UCSD-AML1 (cell line): ENCODE measurements at regions not wholly inside any gene's neighbourhood (a gene's known extent, or its start where the extent isn't known, plus 50 kb on each side); places are given as distances from the start of the nearest gene placed in this dataset.
"Not testable (repeated sequence)": the region's sequence is repeated elsewhere in the genome, so short reads cannot be mapped to it uniquely, and the experiment has no call there.

ENCODE experiments used
- DNase-seq: peaks from one replicate; lab custom pipeline; 2025; ENCODE audit not compliant: unreplicated experiment; lab: John Stamatoyannopoulos, UW

DNA sequence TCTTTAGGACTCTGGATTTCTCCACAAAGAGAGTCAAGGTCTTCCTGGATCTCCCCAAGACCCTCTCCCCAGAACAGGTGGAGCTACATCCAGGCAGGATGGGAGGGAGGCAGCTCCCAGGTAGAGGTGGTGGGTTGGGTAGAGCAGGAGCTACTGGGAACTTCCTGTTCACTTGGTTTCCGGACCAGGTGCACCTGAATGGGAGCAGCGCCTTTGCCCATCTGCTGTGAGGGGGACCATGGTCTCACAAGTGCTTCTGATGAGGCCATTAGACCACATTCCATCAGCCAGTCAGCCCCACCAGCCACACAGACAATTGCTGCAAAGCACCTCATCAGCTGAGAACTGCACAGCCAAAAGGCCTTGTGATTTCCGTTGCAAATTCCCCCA lies 188.8 kb downstream of the MATN1 start:
- no peak for DNase-seq

- DNase-seq: no peak
Measured at GRCh38 chr1:30533796-30534550, 189.4 kb downstream of the MATN1 start.

- DNase-seq: no peak
Measured at GRCh38 chr1:30533141-30533540, 190.2 kb downstream of the MATN1 start.

DNA sequence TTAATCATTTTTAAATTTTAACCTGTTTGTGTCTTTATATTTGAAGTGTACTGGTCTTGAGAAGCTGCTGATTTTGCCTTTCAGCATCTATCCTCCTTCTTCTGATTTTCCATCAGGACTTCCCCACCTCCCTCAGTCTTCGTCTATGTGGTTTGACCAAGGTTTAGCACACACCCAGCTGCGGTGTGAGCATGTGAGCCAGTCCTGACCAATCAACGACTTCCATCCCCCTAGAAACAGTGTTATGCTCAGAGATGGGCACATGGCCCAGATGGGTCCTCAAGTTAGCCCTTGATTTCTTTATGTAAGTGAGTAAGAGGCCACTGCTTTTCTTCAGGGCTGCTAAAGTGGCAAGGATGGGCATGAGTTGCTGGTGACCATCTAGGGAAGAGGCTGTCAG lies 190.8 kb downstream of the MATN1 start:
- DNase-seq: no peak

GRCh38 chr1:30527511-30528140 lies 195.8 kb downstream of the MATN1 start:
- DNase-seq: no peak

- DNase-seq: no peak
Measured at GRCh38 chr1:30526652-30527345, 196.6 kb downstream of the MATN1 start.

DNA sequence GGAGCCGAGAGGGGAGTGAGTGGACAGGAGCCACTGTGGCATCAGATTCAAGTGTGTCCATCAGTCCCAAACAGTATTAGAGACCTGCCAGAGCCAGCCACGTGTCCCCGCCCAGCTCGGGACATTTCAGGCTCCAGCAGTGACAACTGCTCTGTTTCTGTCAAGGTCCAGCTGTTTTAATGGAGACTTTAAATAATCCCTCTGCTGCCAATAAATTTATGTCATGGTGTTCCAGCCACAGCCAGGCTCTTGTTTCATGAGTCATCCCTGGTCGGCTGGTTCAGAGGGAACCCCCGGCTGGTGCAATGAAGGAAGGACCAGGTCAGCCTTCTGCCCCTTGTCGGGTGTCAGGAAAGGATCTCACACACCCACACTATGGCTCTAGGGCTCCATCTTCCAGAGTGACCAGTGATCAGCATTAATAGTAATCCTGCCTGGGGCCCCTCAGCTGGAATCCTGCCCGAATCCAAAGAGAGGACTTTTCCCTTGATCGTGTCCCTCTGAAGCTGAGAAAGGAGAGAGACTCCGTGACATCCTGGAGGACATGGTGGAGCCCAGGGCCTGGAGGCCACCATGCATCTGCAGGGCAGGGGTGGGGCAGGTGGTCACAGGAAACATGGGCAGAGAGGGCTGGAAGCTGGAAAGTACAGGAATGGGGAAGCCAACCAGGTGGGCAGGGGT lies 197.3 kb downstream of the MATN1 start:
- DNase-seq: no peak

GRCh38 chr1:30525631-30525970 lies 197.8 kb downstream of the MATN1 start:
- DNase-seq: no peak

DNA sequence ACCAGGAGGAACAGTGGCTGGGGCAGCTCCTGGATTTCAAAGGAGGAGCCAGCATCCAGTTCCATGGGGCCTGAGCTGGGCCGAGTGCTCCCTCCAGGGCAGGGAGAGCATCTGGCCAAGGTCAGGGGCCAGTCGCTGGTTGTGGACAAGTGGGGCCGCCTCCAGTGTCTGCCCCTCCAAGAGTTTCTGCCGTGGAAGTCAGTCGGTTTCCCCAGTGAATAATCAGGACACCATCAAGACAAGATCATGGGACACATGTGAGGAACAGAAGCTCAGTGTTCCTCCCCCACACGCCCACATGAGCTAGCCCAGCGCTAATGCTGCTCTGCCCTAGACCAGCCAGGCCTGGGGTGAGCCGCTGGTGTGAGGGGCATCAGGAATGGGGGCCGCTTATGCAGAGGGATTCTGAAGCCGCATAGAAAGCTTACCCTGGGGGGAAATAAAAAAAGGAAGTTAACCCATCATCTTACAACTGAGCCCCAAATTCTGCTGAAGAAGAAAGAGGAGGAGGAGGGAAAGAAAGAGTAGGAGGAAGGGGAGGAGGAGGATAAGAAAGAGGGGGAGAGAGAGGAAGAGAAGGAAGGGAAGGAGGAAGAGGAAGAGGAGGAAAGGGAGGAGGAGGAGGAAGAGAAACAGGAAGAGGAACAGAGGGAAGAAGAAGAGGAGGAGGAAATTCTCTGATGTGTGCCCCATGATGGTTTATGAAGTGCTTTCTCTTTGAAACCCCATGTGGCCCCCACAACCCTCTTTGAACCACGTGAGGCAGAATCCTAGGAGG lies 198.4 kb downstream of the MATN1 start:
- DNase-seq: no peak

- not testable (repeated sequence) for DNase-seq
Measured at GRCh38 chr1:30524025-30524555, 199.3 kb downstream of the MATN1 start.

DNA sequence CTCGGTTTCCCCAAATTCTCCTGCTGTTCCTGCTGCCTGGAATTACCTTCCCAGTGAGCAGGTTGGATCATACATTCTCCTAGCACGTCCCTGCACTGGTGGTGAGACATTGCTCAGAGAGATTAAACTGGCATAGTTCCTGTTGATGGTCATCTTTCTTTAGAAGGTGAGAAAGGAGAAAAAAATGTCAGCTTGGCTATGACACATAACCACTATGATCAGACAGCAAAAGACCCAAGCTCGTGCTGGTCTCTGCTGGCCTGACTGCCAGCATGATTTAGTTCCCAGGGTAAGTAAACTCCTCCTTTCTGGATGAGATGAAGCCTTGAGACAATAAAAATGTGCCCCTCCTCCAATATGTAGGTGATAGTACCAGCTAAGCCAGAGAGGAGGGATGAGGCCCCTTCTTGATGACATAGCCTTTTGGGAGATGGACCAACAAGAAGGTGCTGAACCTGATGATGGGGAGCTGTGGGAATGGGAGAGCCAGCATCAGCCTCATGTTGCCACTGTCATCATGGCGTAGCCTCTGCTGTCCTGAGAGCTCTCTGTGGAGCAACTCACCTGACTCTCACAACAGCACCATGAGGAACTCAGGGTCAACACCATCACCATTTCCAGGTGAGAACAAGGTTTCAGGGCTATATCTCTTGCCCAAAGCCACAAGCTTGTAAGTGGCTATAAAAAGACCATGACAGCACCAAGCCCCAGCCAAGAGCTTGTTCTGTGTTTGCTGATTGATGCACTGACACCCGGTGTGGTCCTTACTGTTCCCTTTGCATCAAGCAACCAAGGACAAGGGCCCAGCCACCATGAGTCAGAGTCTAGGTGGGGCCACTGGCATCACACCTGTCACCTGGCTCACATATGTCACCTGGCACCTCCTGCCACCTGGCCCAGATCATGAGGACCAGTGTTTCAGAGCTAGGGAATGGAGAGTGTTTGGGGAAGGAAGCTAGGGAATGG lies 200.0 kb downstream of the MATN1 start:
- DNase-seq: no peak

GRCh38 chr1:30522031-30523004 lies 201.1 kb downstream of the MATN1 start:
- no peak for DNase-seq

- DNase-seq: no peak
Measured at GRCh38 chr1:30521261-30521865, 202.0 kb downstream of the MATN1 start.

- DNase-seq: no peak
Measured at GRCh38 chr1:30520476-30520875, 202.9 kb downstream of the MATN1 start.

DNA sequence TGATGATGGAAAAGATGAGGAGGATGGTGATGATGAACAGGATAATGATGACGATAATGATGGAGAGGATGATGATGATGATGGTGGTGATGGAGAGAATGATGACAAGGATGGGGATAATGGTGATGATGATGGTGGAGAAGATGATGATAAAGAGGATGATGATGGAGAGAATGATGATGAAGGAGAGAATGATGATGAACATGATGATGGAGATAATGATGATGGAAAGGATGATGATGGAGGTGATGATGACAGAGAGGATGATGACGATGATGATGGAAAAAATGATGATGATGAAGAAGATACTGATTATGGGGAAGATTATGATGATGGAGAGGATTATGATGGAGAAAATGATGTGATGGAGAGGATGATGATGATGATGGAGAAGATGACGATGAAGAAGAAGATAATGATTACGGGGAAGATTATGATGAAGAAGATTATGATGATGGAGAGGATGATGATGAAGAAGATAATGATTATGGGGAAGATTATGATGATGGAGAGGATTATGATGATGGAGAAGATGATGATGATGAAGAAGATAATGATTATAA lies 204.1 kb downstream of the MATN1 start:
- DNase-seq: no peak

DNA sequence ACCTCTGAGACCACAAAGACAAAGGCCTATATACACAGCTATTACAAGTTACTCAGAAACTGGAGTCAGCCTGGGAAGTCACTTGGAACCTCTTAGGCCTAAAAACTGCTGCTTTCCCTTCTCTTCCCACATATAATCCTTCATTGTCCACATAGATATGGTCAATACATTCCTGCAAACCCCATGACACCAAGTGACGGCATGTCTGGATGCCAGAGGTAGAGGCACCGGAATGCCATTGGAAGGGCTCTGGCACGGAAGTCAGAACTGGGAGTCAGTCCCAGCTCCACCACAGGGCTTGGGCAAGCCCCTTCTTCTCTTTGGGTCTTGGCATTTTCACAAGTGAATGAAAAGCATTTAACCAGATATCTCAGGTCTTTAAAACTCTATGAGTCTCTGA lies 204.7 kb downstream of the MATN1 start:
- DNase-seq: no peak

DNA sequence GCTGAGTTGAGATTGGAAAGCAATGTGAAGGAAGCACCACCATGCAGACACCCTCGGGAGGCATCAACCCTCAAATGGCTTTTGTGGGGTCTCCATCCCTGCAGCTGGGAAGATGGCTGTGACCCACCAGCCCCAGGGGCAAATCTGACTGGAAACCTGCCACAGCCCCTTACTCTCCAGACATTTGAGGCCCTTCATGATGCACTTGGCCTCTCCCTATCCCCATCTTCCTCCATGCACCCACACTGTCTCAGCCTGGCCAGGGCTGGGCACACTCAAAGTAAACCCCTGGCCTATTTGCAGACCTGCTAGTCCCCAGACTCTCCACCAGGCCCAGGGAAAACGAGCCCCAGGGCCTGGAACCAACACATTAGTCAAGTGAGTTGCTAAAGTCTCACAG lies 205.2 kb downstream of the MATN1 start:
- DNase-seq: no peak

GRCh38 chr1:30517666-30518065 lies 205.7 kb downstream of the MATN1 start:
- not testable (repeated sequence) for DNase-seq
